ENCODE measurements at regions not wholly inside any gene's neighbourhood (a gene's known extent, or its start where the extent isn't known, plus 50 kb on each side); places are given as distances from the start of the nearest gene placed in this dataset.

DNA sequence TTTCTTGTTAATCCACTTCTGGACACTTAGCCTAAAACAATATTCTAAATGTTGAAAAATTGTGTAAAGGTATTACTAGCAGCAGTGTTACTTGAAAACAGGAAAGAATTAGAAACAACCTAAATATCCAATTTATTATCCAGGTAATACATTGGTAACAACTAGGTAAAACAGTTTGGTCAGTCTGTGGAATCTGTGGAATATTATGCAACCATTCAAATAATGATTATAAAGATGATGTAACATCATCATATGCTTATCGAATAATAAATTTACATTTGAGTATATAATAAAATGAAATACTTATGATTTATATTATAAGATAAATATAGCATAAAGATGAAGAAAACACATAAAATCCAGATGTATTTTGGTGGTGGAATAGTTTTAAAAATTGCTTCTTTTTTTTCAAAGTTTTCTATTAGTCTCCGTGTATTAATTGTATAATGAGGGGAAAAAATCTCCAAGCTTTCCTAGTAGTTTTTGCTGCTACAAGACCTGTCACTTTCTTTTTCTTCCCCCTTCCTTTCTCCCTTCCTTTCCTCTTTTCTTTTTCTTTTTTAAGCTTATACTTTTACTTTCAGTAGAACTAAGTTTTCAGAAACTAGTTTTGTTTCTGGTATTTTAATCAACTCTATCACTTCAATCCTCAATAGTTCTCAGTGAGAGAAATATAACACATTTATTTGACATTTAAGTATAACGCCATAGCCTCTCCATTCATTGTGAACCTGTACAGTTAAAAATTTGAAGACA, 197.8 kb upstream of the HMCN1 start:
- DNase-seq (ENCODE audit: extremely low spot score): no peak
- ChIA-PET CTCF (interaction anchor here (0.8 to 1.3 kb wide), 4 partner anchors 9 to 60 kb away, joined by 3 to 4 read pairs (median 4); no protein-coding TSS in a partner anchor), POLR2A (no interaction called here)
- TF ChIP-seq, protein P1, sequence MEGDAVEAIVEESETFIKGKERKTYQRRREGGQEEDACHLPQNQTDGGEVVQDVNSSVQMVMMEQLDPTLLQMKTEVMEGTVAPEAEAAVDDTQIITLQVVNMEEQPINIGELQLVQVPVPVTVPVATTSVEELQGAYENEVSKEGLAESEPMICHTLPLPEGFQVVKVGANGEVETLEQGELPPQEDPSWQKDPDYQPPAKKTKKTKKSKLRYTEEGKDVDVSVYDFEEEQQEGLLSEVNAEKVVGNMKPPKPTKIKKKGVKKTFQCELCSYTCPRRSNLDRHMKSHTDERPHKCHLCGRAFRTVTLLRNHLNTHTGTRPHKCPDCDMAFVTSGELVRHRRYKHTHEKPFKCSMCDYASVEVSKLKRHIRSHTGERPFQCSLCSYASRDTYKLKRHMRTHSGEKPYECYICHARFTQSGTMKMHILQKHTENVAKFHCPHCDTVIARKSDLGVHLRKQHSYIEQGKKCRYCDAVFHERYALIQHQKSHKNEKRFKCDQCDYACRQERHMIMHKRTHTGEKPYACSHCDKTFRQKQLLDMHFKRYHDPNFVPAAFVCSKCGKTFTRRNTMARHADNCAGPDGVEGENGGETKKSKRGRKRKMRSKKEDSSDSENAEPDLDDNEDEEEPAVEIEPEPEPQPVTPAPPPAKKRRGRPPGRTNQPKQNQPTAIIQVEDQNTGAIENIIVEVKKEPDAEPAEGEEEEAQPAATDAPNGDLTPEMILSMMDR (IDR thresholded peaks at IDR 0.05; ENCODE audit: control extremely low read depth, extremely low read depth, low read depth, missing control alignments): no peak

DNA sequence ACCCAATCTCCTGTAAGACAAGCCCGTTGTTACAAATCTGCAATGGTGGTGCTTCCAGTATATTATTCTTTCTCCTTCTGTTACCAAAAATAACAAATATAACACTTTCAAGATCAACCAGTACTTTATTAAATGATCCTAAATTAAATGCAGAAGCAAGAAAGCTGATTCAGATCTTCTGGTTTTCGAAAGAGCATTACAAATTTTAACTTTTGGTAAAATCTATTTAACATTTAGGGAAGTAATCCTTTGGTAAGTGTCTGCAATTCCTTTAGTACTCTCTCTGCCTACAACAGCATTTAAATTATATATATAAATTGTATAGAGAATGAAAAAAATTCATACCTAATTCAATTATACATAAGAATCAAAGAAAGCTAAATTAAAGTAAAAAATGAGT, 198.6 kb upstream of the HMCN1 start:
- CTCF ChIA-PET: interaction anchor here (0.8 to 1.3 kb wide), 2 partner anchors 8 to 11 kb away, joined by 3 to 4 read pairs; no protein-coding TSS in a partner anchor
- POLR2A ChIA-PET: no interaction called here
- no peak for DNase-seq (ENCODE audit: extremely low spot score)
- TF ChIP-seq, protein P1 (IDR thresholded peaks at IDR 0.05; ENCODE audit: control extremely low read depth, extremely low read depth, low read depth, missing control alignments): no peak

DNA sequence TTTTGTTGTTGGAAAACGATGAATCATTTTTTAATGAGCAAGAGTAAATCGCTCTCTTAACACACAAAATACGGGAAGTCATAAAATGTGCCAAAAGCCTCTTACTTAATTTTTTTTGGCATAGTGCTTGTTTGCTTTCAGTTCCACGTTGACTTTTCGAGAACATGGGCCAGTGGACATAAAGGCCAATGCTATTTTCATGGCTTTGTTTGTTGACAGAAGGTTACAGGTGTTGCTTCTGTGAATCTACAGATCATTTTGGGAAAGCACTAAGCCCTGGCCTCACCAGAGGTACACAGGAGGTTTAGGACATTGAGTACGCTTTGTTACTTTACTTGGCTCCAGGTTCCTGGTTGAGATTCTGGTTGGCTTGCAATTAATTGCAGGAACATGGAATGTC, 199.4 kb upstream of the HMCN1 start:
- no peak for DNase-seq (ENCODE audit: extremely low spot score)
- ChIA-PET POLR2A (no interaction called here), CTCF (no interaction called here)
- TF ChIP-seq, protein P1 (IDR thresholded peaks at IDR 0.05; ENCODE audit: control extremely low read depth, extremely low read depth, low read depth, missing control alignments): no peak

DNA sequence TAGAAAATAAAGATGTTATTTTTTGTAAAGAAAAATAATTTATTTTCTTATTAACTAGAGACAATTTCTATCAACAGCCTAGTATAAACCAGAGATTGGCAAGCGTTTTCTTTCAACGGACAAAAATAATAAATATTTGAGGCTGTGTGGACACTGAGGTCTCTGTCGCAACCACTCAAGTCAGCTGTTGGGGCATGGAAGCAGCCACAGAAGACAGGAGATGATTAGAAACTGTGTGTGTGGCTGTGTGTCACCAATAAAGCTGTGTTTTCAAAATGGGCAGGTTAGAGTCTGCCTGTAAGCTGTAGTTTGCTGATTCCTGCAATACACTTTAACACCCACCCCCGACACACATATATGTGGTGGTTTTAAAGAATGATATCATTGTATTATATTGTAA, 200.6 kb upstream of the HMCN1 start:
- ChIA-PET CTCF (interaction anchor here (1.5 kb wide), 1 partner anchor 18 kb away, joined by 6 read pairs; no protein-coding TSS in a partner anchor), POLR2A (no interaction called here)
- TF ChIP-seq, protein P1 (IDR thresholded peaks at IDR 0.05; ENCODE audit: control extremely low read depth, extremely low read depth, low read depth, missing control alignments): no peak
- no peak for DNase-seq (ENCODE audit: extremely low spot score)

DNA sequence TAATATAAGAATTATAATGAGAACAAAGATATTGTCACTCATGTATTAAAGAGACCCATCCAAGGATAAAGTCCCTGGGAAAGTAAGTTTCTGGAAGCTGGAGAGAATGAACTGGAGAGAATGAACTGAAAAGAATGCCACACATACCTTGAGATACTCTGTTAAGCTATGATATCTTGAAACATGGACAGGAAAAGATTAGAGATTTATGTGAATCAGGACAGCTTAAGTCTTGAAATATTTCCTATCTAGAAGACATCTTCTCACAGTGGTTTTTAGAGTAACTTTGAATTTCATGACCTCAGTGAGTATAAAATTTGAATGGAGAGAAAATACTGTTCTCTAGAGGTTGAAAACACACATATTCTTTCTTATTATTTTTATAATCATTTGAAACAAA, 201.3 kb upstream of the HMCN1 start:
- POLR2A ChIA-PET: no interaction called here
- DNase-seq (ENCODE audit: extremely low spot score): no peak
- TF ChIP-seq, protein P1 (IDR thresholded peaks at IDR 0.05; ENCODE audit: control extremely low read depth, extremely low read depth, low read depth, missing control alignments): no peak
- CTCF ChIA-PET: interaction anchor here (1.5 kb wide), 1 partner anchor 17 kb away, joined by 6 read pairs; no protein-coding TSS in a partner anchor

DNA sequence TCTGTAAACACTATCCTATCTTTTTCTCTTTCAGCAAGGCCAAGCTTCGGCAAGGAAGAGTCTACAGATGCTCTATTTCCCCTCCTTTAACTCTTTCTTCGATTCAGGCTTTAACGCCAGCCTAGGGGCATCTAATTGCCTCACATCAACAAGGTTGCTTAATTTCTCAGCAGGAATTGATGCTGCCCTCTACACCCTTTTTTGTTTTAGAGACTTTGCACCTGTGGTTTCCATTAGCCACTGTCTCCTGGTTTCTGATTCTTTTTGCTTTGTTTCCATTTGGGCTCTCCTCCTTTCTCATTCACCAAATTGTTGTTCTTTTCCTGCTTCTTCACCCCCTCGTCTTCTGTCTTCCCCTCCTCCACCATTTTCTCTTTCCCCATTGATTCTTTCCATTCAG, 202.4 kb upstream of the HMCN1 start:
- POLR2A ChIA-PET: no interaction called here
- CTCF ChIA-PET: interaction anchor here (1.4 to 1.5 kb wide), 2 partner anchors 14 to 23 kb away, joined by 4 to 6 read pairs; no protein-coding TSS in a partner anchor

More for the DNA sequence above, 202.4 kb upstream of the HMCN1 start:
- no peak for DNase-seq (ENCODE audit: extremely low spot score)
- TF ChIP-seq, protein P1 (IDR thresholded peaks at IDR 0.05; ENCODE audit: control extremely low read depth, extremely low read depth, low read depth, missing control alignments): no peak

Measured in GM10248 (cell line).